Stimulated activated CD8-positive, alpha-beta memory T cell treated with anti-CD3 and anti-CD28 coated beads, Interleukin-15, amount 100 ng/mL, for 4 hours (primary cell): ENCODE measurements at regions not wholly inside any gene's neighbourhood (a gene's known extent, or its start where the extent isn't known, plus 50 kb on each side); places are given as distances from the start of the nearest gene placed in this dataset.

Experiments used
- DNase-seq, 2 donors: peaks; one replicate each; pipeline ENCODE4 v3.0.0-alpha.2; 2020; ENCODE audit warnings: low read depth in 2 of 2

DNA sequence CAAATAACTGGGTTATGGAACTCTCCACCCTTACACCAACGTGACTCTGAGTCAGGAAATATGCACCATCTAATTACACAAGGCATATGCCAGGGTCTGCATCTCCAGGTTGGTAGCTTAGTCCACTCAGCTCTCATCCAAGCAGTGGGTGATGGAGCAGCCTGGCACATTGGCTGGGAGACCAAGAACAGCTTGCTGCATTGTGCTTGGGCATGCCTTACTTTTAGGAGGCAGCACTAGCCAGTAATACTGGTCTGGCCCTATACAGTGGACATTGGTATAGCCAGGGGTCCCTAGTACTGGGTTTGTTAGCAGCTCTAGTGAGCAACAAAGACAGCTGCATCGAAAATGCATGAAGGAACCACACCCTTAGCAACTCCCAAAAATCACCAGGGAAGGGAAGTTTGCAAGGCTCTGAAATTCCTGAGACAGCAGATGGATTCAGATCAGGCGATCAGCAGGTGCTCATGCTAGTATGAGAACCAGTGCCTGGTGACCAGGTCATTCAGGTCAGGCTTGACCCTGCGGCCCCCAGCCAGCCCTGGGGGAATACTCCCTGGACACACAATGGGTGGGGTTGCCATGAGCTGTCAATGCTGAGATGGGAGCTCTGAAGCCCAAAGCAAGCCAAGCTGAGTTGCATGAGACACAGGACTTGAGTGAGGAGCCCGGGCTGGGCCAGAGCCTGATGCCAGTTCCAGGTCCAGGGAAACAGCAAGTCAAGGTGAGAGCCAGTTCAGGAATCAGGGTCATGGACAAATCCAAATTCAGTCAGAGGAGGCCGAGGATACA lies 217.9 kb upstream of the ZMIZ1 start:
- no peak for DNase-seq

DNA sequence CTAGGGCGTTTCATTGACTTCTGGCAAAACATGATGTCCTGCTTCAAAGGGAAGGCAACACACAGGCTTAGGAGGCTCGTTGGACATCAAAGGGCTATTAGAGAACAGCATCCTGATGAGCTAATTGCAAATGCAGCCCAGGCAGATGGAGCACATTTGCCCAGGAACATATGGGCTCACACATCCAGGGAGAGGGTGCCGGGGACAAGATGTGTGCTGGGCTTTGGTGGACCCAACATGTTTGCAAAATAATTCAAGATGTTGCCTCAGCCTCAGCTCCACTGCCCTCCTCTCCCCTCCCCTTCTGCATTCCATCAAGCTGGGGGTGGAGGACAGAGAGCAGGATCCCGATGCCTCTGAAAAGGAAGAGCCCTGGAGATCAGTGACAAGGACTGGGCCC lies 217.1 kb upstream of the ZMIZ1 start:
- no peak for DNase-seq

DNA sequence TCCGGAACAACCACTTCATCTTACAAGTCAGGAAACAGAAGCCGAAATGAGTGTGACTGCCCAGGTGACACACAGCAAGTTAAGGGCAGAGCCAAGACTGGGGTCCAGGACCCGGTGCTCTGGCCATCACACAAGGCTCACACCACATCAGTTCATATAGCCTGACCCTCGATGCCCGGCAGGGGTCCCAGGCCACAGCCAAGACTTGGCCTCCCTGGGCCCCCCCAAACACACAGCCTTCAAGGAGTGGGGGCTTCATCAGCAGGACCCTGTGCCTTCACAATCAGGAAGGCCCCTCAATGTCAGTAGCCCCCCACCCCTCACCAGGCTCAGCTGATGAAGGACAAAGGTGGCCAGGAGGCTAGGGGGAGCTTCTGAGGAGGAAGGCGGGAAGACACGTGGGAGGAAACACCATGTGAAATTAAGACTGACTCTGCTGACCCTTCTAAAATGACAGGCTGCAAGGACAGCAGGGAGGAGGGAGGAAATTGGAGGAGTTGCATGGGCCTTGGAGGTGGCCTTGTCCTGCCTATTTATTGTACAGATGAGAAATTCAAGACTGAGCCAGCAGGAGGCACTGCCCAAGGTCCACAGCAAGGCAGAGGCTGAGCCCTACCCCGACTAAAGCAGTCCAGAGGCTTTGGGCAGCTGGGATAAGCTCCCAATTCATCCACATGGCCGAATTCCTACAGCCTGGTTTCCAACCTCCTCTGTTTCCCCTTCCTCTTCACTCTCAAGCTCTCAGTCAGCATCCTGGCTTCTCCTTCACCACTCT lies 216.1 kb upstream of the ZMIZ1 start:
- no peak for DNase-seq

DNA sequence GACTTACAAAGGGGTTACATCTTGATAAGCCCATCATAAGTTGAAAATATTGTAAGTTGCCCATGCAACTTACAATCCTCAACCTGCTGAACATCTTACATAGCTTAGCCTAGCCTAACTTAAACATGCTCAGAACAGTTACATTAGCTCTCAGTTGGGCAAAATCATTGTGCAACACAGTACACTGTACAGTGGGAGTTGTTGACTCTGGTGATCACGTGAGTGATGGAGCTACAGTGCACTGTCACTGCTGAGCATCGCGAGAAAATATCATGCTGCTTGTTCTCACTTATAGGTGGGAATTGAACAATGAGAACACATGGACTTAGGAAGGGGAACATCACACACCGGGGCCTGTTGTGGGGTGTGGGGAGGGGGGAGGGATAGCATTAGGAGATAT lies 214.9 kb upstream of the ZMIZ1 start:
- DNase-seq, result no peak

DNA sequence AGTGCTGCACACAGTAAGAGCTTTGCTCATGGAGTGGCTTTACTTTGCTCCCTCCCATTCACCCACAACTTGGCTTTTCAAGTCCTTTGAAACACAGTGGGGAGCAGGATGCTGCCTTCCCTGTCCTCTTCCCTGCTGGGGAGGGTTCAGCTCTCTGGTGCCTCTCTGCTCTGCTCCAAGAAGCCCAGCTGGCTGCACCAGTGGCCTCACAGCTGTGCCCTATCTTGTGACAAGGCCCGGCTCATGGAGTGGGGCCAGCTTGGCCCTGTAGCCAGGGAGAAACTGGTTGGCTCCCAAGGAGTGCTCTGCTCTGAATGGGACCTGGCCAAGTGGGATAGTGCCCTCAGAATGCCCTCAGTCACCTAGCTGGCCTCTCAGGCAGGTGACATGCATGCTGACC lies 212.3 kb upstream of the ZMIZ1 start:
- DNase-seq, result no peak

DNA sequence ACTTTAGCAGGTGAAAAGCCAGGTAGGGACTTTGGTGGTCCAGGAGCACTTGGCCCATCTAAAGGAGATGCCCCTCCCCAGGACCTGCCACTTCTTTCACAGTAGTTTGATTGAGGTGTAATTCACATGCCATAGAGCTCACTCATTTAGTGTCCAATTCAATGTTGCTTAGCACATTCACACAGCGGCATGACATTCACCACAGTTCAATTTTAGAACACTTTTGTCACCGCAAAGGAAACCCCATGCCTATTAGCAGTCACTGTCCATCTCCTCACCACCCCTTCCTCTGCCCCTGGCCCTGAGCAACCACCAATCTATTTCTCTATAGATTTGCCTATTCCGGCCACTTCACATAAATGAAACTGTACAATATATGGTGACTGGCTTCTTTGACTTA lies 211.6 kb upstream of the ZMIZ1 start:
- DNase-seq, result no peak

DNA sequence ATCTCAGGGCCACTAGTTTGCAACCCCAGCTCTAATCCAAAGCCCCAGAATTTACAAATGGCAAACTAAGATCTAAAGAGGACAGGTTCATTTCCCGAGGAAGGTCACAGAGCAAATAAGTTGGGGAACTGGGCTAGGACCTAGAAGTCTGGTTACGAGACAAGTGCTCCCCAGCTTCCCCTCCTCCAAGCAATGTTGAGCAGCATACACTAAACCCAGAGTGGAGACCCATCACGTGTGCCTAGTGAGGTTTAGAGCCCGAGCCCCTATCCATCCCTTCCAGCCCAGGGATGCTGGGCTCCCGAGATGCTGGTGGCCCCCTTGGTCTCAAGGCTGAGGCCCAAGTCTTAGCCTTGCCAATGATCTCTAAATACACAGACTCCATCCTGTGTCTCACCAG lies 209.5 kb upstream of the ZMIZ1 start:
- DNase-seq, result no peak

DNA sequence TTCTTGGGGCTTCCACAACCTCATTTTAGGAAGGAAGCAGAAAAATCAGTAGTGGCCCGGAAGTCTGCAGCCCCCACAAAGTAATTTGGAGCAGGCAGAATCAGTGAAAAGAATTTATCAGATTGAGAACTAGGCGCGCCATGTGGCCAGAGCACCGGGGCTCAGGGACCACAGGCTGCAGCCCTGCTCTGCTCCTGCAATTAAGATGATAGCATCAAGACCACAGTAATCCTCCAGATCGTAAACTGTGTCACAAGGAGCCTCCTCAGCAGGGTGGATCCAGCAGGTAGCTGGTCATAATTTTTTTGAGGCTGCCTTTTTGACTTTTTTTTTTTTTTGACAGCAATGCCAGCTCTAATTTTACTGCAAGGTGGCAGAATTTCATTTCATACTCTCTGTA lies 209.0 kb upstream of the ZMIZ1 start:
- no peak for DNase-seq

DNA sequence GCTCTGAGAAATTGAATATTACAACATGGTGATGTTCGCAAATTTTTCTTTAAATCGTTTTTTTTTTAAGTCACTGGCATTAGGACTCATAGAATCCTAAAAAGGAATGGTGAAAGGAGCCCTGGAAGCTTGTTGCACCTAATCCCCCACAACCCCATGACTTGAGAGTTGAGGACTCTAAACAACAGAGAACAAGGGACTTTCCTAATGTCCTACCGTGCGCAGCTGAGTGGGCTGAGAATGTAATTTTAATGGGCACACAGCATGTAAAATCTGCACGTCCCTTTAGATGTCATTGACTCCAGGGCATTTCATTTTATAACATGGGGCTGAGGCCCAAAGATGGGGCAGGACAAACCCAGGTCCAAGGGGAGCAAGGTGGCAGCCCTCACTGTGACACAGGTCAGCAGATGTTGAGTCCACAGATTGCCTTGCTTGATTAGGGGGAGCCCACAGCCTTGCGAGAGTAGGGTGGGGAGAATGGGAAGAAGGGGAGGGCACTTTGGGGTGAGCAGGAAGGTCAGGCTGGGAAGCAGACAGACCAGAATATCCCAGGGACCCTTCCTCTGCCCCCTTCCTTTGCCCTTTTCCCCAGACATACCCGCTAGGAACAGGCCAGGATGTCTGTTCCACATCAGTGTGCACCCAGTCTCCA lies 208.4 kb upstream of the ZMIZ1 start:
- DNase-seq, result no peak

DNA sequence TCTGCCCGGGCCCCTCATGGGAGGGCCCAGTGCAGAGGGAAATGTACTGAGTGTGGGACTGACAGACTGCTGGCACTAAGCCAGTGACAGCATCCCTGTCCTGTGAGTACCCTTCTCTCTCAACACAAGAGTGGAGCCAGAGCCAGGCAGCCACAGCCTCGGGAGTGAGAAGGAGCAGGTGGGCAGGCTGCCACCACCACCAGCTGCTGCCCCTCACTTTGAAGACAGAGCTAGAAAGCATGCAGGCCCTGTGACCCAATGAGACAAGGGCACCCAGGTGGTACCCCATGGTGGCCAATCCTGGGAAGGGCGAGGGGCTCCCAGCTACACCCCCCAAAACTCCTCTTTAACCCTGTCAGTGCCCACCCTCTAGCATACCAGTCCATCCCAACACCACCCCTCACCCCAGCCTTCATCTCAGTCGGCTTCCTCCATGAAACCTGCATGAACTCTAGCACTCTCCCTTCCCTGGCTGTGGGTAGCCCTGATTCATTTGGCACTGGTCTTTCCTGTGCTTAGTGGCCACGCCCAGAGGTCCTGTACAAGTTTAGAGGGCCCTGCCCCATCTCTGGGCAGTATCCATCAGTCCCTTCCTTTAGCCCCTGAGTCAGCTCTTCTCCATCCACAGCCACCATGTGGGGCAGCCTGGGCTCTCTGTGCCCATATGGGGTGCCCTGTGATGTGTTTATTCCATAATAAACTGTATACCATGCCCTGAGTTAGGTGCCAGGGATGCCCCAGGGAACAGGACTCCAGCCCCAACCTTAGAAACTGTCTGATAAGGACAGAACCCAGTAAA lies 207.0 kb upstream of the ZMIZ1 start:
- DNase-seq, result no peak

DNA sequence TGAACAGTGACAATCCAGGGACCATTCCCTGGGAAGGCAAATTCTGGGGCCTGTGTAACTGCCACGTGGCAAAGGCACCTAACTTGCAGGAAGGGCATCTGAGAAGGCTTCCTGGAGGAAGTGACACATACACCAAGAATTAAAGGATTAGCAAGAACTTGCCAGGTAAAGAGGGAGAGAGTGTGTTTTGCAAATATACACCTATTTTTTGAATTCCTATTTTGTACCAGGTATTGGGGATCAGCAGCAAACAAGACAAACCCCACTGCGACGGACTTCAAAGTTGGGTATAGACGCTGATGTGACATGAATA lies 206.5 kb upstream of the ZMIZ1 start:
- no peak for DNase-seq

DNA sequence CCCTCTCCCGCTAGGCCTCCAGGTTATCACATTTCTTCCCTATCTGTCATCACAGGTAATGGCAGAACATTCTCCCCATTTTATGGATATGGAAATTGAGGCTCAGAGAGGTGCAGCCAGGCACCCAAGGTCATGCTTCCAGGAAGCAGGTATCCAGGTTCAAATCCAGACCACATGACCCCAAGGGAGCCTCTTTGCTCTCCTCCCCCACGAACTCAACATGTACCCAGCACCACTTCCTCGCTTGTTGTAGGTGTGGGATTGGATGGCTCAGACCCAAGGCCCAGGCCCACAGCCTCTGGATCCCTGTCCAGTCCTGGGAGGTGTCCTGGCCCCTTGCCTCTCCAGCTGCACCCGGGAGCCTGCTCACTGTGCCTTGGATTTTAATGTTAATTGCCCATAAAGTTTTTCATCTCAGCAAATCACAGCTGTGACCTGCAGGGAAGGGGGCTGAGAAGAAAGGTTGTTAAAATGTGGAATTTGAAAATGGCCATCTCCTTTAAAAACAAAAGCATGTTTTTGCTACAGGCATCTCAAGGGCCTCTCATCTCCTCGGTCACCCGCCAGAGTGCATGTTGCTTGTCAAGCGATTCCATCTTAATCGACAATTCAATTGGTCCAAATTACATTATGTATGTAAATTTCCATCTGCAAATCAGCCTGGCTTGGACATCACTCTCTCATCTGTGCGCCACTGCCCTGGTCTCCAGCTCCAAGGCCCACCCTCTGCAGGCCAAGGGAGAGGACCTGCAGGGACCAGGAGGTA lies 205.4 kb upstream of the ZMIZ1 start:
- DNase-seq, result no peak

DNA sequence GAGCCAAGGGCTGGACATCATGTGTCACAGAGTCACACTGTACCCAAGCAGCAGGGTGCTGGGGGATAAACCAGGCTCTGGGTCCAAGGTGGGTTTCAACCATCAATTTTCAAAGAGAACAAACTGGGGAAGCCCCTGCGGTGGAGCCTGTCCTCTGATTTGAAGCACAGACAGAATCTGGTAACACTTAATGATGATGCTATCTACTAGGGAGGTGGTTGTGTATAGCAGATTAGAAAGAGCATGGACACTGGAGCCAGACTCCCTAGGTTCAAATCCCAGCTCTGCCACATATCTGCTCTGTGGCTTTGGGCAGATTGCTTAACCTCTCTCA lies 204.9 kb upstream of the ZMIZ1 start:
- DNase-seq, result no peak

DNA sequence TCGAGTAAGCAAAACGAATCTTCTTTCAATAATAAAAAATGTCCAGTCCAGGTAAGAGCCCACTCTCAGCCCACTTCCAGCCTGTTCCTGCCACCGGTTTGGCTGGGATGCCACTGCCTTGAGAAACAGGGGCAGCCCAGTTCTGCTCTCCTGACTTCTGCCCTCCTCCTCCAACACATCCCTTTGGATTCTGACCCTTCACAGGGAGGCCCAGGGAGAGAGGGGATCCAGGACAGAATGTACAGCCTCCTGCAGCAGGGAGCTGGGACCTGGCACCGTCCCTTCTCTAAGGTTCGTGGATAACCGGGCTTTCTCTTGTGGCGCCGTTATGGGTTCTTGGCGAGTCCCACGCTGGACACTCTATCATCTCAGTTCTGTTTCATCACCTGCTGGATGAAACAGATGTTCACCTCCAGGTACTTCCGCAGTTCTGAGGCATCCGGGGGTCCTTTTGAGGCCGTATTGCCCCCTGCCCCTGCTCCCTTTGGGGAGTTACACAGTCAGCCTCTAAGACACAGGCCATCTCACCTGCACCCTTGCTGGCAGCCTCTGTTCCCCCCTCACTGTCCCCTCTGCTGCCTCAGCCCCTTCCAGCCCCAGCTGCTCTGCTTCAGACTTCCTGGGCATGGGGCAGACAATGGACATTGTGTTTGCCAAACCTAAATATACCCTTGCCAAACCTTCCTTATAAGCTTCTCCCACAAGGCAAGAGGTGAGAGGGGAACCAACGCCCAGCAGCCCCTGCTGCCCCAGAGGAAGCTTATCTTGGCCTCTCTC lies 203.8 kb upstream of the ZMIZ1 start:
- no peak for DNase-seq

DNA sequence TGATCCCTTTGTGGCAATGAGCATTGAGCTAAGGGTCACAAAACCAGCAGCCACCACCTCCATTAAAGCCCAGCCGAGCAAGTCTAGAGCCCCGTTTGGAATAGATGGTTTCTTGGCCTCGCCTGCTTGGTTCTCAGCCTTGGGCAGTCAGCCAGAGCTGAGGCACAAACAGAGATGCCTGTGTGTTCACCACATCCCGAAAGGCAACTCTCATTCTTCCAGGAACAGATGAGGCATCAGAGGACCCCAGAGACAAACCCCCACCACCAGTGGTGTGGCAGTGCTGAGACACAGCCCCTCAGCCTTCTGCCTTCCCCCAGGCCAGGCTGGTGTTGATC lies 203.3 kb upstream of the ZMIZ1 start:
- no peak for DNase-seq

DNA sequence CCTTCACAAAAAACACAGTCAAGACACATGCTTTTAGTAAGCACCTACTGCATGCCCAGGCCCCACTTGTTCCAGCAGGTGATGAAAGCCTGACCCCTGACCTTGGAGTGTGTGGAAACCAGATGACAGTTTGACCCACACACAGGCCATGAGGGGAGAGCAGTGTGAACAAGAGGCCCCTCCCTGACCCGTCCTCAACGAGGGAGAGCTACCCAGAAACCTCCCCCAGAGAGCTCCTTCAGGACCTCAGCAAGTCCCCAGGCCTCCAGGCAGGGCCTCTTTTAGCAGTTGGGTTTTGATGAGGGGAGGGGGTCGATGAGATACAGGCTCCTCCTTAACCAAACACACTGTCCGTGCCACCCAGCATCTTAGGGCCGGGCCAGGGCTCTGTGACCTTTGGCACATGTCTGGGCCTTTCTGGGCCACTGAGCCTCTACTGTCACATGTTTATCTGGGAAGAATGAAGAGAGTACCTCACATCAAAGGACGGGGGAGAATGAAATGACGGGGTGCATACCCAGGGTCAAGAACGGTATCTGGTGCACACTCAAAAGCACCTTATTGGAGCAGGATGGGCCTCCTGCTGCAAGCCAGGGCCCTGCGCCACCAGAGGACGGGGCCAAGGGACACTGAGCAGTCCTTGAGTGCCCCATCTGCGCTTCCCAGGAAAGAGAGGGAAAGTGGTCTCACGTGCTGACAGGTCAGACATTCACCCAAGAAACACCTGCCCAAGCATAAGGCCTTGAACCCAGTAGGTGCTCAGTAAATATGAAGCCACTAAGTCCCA lies 202.6 kb upstream of the ZMIZ1 start:
- no peak for DNase-seq

DNA sequence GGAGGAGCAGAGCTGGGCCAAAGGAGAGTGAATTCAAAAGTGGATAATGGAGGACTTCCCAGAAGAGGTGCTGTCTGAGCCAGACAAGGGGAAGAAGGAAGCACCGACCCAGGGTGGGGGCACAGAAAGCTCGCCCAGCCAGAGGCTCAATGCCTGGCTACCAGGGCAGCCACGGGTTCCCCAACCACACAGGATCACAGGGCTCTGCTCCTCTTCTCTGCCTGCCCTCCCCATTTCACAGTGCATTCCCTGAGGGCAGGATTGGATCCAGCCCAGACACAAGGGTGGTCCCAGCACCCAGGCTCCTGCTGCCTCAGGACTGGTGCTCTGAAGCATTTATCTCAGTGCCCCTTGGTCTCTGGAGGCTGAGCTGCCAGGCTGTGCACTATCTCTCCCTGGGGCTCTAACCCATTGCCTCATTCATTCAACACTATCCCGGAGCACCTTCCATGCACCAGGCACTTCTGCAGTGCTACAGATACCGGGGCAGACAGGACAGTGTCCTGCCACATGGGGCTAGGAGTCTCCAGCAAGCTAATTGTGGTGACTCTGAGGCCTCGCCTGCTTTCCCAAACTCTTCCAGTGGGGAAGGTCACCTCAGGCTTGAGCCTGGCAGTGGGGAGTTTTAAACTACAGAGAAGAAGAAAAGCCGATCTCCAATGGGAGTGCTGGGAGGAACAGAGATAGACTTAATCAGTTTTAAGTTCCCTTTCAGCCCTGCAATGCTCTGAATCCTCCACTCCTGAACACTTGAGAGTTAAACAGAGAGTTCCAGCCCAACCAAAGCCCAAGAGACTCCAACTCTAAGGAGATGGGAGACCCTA lies 201.8 kb upstream of the ZMIZ1 start:
- DNase-seq, result no peak

DNA sequence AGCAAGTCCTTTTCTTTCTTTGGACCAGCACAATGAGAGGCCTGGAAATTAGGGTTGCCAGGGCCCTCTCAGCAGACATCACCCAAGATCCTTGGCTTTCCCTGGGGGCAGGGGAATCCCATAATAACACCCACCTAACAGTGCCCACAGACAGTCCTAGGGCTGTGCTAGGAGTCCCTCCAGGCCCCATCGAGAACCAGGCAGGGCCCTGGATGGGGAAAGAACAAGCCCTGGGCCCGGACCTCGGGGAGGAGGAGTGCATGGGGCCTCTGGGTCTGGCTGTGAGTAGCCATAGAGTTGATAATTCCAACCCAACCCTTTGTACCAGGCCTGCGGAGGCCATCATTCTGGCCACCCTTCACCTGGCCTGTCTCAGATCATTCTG lies 201.2 kb upstream of the ZMIZ1 start:
- DNase-seq, result no peak

DNA sequence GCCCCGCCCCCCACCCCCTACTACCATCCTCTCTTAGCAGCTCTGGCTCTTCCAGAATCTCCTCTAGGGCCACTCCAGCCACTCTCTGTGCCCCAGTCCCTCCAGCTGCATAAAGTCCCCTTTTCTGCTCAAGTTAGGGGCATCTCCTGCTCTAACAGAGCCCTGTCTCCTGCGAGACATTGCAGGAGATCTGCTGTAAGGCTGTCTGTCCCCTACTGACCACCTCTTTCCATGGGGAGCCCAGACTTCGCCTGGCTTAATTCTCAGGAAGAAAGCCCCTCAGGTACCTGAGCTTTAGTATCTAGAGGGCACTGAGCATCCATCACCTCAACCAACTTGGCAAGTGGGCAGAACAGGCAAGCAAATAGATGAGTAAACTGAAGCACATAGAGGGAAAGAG lies 200.7 kb upstream of the ZMIZ1 start:
- DNase-seq, result no peak
